ENCODE measurements at regions not wholly inside any gene's neighbourhood (a gene's known extent, or its start where the extent isn't known, plus 50 kb on each side); places are given as distances from the start of the nearest gene placed in this dataset.

DNA sequence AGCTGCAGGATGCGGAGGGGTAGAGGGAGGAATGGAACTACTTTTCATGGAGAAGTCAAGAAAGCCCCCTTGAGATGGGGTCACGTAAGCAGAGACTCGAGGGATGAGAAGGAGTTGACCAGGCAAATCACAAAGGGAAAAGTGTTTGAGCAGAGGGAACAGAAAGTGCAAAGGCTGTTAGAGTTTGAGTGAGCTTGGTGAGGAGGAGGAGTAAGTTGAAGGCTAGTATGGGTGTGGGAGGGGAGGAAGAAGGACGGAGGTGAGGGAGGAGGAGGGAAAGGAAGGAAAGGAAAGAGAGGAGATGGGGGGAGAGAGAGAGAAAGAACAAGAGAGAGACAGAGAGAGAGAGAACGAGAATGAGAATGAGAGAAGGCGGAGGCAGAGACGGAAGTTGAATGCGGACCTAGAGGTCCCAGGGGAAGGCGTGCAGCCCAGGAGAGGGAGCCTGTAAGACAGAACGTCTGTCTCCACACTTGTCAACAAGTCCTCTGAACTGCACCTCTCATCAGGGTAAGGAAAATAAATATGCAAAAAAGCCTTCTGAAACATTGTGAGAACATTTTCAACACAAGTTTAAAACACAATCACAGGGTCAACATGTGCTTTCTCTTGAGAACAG, 279.8 kb upstream of the EEF2KMT start:
- DNase-seq = no peak

DNA sequence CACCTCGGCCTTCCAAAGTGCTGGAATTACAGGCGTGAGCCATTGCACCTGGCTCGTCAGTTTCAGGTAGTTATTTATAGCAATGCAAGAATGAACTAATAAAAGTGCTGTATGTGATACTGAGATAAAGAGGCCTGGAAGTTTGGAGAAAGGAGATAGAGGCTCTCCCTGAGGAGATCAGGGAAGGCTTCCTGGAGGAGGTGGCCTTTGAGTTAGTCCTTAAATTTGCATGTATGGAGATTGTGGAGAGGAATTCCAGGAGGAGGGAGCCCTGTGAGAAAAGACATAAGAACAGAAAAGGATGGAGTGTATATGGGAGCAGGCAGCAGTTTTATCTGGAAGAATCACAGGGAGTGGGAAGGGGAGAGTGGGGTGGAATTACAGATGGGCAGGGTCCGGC, 276.6 kb upstream of the EEF2KMT start:
- DNase-seq = no peak

DNA sequence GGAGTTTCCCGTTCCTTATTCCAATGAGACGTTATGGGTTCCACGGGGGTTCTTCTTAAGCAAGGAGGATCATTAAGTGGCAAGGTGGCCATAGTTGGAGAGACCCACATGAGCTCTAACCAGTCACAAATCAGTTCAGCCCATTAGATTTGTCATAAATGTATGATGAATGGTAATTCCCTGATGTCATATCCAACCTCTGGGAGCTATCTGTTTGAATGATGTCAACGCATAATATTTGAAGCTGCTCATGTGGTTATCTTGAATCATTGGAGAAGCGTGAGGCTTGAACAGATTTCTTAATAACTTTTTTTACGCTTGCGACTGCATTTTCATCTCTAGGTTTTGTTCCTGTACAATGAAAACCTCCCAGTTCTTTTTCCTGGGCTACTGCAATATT, 270.4 kb upstream of the EEF2KMT start:
- DNase-seq = no peak

DNA sequence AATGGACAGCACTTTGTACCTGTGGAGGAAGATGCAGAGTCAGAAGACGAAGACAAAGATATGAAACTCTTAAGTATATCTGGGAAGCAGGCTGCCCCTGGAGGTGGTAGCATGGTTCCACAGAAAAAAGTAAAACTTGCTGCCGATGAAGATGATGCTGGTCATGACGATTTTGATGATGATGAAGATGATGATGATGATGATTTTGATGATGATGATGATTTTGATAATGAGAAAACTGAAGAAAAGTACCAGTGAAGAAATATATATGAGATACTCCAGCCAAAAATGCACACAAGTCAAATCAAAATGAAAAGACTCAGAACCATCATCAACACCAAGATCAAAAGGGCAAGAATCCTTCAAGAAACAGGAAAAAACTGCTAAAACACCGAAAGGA, 268.5 kb upstream of the EEF2KMT start:
- DNase-seq = no peak

DNA sequence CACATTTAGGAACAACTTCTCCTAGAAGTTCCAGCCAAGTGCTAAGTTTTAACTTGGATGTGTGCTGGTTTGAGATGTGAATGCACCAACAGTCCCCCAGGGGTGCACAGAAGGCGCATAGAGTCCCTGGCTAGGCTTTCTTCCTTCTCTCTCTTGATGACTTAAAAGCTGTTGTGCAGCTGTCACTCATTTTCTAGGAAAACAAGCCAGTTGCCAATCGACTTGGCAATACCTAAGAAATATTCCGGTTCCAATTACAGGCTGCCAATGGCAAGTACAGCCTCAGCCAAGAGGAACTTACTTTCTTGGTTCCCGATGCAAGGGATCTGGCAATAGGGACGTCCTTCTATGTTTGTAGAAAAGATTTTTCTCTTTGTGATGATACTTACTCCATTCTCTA, 266.6 kb upstream of the EEF2KMT start:
- DNase-seq = no peak

DNA sequence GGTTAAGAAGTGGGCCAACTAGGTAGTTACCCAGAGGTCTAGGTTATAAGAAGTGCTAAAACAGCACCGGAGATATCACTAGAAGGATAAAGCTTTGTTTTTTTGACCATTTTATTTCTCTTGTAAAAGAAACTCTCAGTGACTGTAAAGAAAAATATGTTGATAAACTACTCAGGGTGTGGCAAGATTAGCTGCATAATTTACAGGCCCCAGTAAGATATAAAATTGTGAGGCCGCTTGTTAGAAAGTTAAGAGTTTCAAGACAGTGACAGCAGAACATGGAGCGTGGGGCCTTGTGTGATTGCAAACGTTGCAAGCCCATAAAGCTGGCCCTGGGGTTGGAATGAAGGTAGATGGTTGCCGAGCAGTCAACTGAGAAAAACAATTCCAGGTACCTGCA, 263.7 kb upstream of the EEF2KMT start:
- no peak for DNase-seq

DNA sequence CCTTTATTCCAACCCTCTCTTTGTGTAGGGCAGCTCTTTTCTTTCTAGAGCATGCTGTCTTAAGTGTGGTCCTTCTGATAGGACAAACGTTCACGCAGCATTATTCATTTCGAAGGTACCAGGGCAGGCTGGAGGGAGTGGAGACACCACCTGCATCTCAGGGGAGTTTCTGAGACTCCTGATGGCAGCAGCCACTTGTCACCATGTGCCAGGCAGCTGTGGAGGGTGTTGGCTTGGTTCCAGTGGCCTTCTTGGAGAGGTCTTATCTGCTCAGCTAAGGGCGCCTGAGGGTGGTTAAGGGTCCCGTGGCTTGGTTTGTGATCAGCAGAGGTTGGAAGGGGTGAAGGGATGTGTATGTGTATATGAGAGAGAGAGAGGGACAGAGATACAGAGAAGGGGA, 257.1 kb upstream of the EEF2KMT start:
- DNase-seq = no peak

DNA sequence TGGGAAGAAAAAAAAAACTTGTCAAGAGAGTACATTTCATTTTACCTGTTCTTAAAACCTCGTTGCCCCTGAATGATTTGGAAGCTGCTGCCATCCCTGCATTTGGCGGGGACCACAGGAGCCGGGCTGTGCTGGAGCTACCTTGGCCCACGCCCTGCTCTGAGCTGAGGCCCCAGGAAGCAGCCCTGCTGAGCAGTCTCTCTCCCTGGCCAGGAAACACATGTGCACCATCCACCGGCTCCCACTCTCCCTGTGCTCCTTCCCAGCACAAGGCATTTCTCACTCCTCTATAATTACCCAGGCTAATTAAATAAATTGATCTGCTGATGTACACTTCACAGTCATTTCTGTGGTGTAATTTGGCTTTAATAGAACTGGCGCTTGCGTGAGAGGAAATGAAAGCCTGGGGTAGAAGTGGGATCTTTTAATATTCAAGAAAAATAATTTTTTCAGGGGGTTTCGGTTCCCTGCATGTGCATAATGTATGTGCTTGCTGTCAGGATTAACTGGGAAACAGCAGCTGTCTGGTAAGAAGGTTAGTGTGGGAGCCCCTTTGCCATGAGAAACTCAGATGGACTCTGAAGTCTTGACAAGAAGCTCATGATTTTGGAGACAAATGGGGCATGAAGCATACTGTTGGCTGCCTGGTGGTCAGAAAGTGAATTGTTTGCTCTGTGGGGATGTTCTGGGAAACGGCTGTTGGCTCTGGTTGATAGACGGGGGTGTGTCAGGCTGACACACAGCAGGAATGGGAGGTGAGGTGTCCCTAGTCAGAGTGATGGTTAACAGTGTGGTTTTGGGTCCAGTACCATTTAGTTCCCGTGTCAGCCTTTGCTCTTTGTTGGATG, 252.3 kb upstream of the EEF2KMT start:
- no peak for DNase-seq

DNA sequence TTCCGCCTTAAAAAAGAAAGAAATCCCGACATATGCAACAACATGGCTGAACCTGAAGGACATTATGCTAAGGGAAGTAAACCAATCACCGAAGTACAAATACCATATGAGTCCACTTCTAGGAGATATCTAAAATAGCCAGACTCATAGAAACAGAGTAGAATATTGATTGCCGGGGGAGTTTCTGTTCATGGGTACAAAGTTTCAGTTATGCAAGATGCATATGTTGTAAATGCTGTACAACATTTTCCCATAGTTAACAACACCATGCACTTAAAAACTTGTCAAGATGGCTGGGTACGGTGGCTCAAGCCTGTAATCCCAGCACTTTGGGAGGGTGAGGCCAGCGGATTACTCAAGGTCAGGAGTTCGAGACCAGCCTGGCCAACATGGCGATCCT, 251.5 kb upstream of the EEF2KMT start:
- no peak for DNase-seq

DNA sequence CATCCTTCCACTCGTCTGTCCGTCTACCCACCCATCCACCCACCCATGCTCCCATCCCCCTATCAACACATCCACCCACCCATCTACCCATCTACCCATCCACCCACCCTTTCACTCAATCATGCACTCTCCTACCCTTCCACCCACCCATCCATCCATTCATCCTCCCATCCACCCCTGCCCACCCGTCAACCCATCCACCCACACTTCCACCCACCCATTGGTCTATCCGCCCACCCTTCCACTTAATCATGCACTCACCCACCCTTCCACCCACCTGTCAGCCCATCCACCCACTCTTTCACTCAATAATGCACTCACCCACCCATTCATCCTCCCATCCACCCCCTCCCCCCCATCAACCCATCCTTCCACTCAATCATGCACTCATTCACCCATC, 250.0 kb upstream of the EEF2KMT start:
- no peak for DNase-seq

DNA sequence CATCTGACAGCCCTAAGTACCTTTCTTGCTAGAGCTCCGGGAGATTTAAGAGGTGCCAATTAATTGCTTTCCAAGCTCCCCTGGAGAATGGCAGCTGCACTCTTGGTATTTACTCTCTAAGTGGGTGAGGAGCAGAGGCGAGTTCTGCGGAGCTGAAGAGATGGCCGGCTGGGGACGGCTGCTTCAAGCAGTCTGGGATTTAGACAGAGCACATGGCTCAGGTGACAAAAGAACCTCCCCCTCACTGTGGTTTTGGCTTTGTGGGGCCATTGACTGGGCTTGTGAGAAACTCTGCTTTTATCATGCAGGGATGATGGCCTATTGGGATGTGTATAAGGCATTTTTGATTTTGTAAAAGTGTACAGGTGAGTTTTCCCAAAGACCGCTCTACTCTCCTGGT, 239.3 kb upstream of the EEF2KMT start:
- no peak for DNase-seq

DNA sequence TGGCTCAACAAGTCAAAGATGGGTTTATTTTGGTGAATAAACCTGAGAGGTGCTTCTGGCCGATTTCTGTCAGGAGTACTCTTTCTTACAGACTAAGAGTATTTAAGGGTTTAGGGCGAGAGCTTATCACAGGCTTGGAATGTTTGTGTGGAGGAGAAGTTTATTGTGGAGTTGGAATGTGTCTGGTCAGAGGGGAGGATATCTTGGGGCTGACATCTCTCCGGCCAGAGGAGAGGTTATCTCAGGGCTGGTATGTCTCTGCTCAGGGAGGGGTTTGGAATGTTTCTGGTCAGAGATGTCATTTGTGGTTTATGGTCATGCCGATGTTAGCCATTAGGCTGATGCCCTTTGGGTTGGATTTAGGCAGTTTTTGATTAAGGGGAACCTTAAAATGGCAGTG, 236.4 kb upstream of the EEF2KMT start:
- no peak for DNase-seq

DNA sequence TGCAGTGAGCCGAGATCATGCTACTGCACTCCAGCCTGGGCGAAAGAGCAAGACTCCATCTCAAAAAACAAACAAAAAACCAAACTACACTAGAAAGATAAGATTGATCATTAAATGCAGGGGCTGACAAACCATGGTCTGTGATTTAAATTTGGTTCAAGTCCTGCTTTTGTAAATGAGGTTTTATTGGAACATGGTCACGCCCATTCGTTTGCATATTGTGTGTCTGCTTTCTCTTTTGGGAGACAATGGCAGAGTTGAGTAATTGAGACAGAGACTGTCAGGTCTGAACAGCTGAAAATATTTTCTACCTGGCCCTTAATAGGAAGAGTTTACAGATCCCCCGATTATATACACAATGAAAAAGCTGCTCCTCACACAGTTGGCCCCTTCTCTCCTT, 235.5 kb upstream of the EEF2KMT start:
- no peak for DNase-seq

DNA sequence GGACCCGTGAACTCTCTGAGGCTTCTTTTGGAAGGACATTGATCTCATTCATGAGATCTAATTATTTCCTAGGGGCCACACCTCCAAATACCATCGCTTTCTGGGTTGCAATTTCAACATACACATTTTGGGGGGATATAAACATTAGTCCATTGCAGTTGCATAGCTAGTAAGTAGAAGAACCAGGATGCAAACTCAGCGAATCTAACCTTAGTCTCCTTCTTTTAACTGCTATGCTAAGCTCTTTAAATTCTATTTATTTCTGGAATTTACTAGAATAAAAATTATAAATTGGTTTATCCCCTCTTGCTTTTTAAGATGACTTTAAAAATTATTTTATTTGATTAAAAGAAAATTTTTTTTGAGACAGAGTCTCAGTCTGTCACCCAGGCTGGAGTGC, 232.5 kb upstream of the EEF2KMT start:
- no peak for DNase-seq

DNA sequence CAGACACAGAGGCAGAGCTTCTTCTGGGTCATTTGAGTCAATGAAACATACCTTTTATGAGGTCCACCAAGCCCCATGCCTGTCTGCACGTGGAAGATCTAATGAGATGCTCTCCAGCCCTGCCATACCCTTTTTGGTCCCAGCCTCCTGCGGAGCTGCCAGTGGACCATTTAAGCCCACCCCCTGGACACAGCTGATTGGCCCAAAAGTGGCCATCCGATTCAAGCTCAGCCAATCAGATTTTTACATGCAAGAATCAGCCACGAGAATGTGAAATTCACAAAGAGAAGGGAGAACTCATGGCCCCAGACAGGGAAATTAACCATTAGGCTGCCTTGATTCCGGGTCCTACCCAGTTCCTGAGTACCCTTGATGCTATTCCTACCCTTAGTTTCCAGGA, 231.0 kb upstream of the EEF2KMT start:
- DNase-seq = no peak

DNA sequence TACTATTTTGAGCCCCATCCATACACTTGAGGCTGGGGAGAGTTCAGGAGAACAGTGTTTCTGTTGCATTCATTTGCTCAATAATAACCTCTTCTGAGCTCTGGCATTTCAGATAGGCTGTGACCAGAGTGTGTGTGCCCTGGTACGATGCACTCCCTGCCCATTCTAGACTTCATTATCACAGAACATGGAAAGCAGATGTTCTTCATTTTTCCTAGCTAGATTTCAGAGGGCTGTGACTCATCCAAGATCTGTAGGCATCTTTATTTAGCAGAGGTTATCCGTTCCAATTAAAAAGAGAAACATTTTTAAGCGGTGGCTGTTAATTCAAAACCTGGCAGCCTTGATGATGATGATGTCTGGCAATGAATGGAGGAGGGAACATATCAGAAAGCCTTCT, 228.8 kb upstream of the EEF2KMT start:
- DNase-seq = no peak

DNA sequence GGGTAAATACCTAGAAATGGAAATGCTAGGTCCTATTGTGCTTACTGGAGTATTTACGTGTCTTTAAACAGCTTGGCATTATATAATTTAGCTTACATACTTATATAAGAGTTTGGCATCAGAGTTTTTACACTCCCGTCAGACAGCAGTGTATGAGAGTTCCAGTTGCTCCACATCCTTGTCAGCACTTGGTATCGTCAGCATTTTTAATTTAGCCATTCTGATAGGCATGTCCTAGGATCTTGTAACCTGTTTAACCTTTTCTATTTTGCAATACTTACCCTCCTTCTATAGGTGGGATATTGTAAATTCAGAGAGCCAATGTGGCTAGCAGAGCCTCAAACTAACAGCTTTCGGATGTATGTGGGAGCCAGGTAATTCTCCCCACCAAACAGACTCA, 228.3 kb upstream of the EEF2KMT start:
- no peak for DNase-seq

DNA sequence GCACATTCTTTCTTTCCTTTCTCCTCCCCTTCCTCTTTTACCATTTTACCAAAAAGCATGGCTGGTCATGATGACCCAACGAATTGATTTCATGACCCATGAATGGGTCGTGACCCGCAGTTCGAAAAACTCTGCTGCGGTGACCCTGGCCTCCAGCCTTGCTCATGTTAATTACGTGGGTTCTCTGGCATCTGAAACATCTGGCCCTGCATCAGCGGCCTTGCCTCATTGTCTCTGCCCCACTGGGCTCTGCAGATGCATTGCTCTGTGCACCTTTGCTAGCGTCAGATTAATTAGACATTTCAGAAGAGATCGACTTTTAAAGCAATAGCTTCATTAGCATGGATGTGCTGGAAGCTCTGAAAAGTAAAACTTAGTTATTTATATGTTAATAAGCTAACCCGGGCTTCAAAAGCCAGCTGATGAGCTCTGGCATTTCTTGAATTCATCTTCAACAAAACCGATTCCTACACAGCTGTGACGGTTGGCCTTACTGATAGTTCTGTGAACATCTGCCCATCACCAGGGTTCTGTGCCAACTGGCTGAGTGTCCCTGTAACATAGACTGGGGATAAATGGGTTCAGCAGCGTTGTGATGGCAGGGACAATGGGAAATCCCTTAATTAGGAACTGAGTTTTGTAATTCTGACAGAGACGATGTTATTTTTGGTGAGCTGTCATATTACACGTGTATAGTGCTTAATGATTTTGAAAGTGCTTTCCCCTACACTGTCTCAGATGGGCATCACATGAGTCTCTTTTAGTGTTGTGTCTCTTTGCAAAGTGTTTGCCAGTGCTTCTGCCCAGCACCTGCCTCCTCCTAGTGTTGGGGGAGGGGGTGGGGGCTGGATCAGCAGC, 225.9 kb upstream of the EEF2KMT start:
- no peak for DNase-seq

DNA sequence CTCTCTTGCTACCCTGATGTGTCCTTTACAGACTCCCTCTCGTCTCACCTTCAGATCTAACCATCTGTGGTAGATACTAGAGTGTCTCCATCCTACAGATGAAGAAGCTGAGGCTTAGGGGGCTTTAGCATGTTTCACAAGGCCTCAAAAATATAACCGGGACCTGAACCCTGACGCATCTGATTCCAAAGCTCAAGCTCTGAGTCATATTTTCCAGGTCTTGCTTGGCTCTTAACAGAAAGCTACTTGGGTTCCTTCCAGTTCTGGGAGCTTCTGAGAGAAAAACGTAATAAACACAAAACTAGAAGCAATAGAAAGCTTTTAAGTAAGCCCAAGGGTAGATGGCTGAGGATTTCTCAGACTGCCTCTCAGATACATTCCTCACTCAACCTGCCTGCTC, 224.3 kb upstream of the EEF2KMT start:
- DNase-seq = no peak

DNA sequence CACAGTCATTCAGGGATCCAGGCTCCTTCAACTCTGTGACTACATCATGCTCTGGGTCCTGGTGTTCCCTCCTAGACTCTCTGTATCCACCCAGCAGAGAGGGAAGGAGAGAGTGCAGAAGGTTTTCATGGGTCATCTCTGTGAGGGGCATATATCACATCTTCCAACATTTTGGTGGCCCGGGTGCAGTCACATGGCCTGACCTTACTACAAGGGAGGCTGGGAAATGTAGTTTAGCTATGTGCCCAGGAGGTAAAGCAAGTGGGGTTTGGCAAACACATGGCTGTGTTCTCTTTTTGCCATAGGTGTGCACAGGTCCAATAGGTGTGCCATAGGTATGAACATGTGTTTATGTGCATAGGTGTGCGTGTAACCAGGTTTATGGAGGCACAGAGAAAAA, 222.2 kb upstream of the EEF2KMT start:
- DNase-seq = no peak

DNA sequence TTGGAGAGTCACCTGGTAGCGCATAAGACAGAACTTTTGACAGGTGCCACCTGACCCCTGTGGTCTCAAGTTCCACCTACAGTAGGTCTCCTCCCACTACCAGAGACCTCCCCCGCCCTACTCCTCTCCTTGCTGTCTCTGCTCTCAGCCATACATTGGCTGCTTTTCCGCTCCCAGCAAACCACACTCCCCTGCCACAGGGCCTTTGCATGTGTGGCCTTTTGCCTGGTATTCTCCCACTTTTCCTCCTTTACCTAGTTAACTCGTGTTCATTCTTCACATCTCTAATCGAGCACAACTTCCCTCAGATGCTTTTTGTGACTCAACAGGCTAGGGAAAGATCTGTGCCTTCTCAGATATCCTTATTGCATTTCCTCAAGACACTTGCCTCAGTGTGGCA, 218.3 kb upstream of the EEF2KMT start:
- DNase-seq = no peak

DNA sequence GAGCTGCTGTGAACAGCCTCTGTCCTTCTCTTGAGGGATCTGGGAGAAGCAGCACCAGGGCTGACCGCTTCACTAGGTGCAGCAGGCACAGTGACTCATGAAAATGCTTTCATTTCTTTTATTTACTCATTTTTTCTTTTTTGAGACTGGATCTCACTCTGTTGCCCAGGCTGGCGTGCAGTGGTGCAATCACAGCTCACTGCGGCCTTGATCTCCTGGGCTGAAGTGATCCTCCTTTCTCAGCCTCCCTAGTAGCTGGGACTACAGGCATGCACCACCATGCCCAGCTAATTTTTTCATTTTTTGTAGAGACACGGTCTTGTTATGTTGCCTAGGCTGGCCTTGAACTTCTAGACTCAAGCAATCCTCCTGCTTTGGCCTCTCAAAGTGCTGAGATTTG, 216.8 kb upstream of the EEF2KMT start:
- DNase-seq = no peak

DNA sequence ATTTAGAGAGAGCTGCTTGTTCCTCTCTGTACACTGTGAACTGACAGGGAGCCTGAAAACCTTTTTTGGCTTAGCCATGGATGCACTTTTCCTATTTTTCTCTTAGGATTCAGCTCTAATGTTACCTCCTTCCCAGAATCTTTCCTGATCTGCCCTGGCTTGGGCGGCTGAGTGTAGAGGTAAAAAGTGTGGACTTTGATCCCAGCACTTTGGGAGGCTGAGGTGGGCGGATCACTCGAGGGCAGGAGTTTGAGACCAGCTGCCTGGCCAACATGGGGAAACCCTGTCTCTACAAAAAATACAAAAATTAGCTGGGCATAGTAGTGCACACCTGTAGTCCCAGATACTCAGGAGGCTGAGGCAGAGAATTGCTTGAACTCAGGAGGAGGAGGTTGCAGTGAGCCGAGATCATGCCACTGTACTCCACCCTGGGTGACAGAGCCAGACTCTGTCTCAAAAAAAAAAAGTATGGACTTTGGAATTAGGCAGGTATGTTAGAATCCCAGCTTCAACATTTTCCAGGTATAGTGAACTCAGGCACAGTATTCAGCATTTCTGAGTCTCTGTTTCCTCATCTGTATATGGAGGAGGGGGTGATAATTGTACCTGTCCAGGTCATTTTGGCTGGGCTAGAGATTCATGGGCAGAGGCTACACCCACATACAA, 212.5 kb upstream of the EEF2KMT start:
- DNase-seq = no peak
